ENCODE measurements at regions not wholly inside any gene's neighbourhood (a gene's known extent, or its start where the extent isn't known, plus 50 kb on each side); places are given as distances from the start of the nearest gene placed in this dataset.

GRCh38 chr1:168634951-168635532, 58.6 kb downstream of the XCL1 start:
- ATAC-seq (ENCODE audit: low read depth) (no peak), DNase-seq (no peak)
- Histone ChIP-seq H4K20me1 (ENCODE audit: insufficient read depth, low read length) (no peaks in the 10 kb centered on the region), H3K36me3 (ENCODE audit: control insufficient read depth, insufficient read depth, low read length) (no peaks in the 10 kb centered on the region), H3K56ac (ENCODE audit: extremely low read depth, insufficient read depth, low read length) (no peak overlapping the region), H3K27me3 (ENCODE audit: control insufficient read depth, insufficient read depth, low read length) (no peaks in the 10 kb centered on the region), H3K4ac (ENCODE audit: low read depth, low read length) (no peak overlapping the region), H3K27ac (ENCODE audit: insufficient read depth, low read length) (no peak overlapping the region), H2BK15ac (ENCODE audit: low read depth, low read length) (no peak overlapping the region), H2BK5ac (ENCODE audit: low read depth, low read length, poor library complexity, severe bottlenecking) (no peak overlapping the region), H2AK9ac (replicated peaks; ENCODE audit: low read depth, low read length, poor library complexity) (no peak overlapping the region), H3K4me3 (ENCODE audit: insufficient read depth, low read depth, low read length) (no peak overlapping the region), H3K9ac (ENCODE audit: low read depth, low read length) (no peak overlapping the region), H3K18ac (ENCODE audit: low read depth, low read length) (no peak overlapping the region), H4K5ac (ENCODE audit: low read depth, low read length) (no peak overlapping the region), H3K9me3 (ENCODE audit: control insufficient read depth, insufficient read depth, low read length) (no peaks in the 10 kb centered on the region), H3K4me1 (ENCODE audit: control insufficient read depth, insufficient read depth, low read length) (no peaks in the 10 kb centered on the region), H4K91ac (ENCODE audit: insufficient read depth, low read depth, low read length) (no peak overlapping the region), H3K23ac (ENCODE audit: low read depth, low read length) (no peak overlapping the region), H3K14ac (replicated peaks; ENCODE audit: low read depth, low read length) (no peak overlapping the region), H2BK20ac (ENCODE audit: low read depth, low read length) (no peak overlapping the region), H2AFZ (replicated peaks; ENCODE audit: low read length, poor library complexity) (no peak overlapping the region), H4K8ac (ENCODE audit: low read depth in 2 of 2, low read length in 2 of 2) (no peak overlapping the region), H3K9me1 (ENCODE audit: insufficient read depth, low read length) (no peaks in the 10 kb centered on the region), H2BK120ac (ENCODE audit: low read depth, low read length) (no peak overlapping the region), H3K4me2 (ENCODE audit: low read depth, low read length) (no peak overlapping the region), H2AK5ac (ENCODE audit: low read depth, low read length) (no peak overlapping the region), H3K79me1 (ENCODE audit: low read depth in 1 of 2, low read length in 2 of 2) (no peaks in the 10 kb centered on the region)
- CTCF ChIA-PET, result interaction anchor here (0.6 kb wide), 1 partner anchor 33 kb away, joined by 3 read pairs; no protein-coding TSS in a partner anchor
- dilution Hi-C loops (cut with HindIII; ENCODE audit: low sequenced_read_pairs, unreplicated experiment) (no loop called here), in situ Hi-C loops (cut with MboI; ENCODE audit: low sequenced_read_pairs) (no loop called here), intact Hi-C loops (cut with micrococcal nuclease) (loop anchor here (10.0 kb wide), 1 partner anchor 710 kb away; no protein-coding TSS in a partner anchor)
- no TSS peak for BruUV-seq (replicated peaks)
- TF ChIP-seq RCOR1 (IDR thresholded peaks at IDR 0.05; ENCODE audit: insufficient replicate concordance, low read length) (no peak), RAD21 (IDR thresholded peaks at IDR 0.05; ENCODE audit: low read length) (no peak), POLR2A (IDR thresholded peaks at IDR 0.05; ENCODE audit: low read depth, low read length) (no peak), MXI1 (IDR thresholded peaks at IDR 0.05; ENCODE audit: borderline replicate concordance, low read depth, low read length) (no peak), MAZ (IDR thresholded peaks at IDR 0.05; ENCODE audit: borderline replicate concordance, low read depth, low read length) (no peak), CEBPB (IDR thresholded peaks at IDR 0.05; ENCODE audit: low read depth, low read length) (no peak), MAFK (IDR thresholded peaks at IDR 0.05; ENCODE audit: low read depth, low read length) (no peak), SMC3 (IDR thresholded peaks at IDR 0.05; ENCODE audit: low read depth, low read length) (no peak), USF2 (IDR thresholded peaks at IDR 0.05; ENCODE audit: low read depth, low read length) (no peak)
- TF ChIP-seq, protein P1, sequence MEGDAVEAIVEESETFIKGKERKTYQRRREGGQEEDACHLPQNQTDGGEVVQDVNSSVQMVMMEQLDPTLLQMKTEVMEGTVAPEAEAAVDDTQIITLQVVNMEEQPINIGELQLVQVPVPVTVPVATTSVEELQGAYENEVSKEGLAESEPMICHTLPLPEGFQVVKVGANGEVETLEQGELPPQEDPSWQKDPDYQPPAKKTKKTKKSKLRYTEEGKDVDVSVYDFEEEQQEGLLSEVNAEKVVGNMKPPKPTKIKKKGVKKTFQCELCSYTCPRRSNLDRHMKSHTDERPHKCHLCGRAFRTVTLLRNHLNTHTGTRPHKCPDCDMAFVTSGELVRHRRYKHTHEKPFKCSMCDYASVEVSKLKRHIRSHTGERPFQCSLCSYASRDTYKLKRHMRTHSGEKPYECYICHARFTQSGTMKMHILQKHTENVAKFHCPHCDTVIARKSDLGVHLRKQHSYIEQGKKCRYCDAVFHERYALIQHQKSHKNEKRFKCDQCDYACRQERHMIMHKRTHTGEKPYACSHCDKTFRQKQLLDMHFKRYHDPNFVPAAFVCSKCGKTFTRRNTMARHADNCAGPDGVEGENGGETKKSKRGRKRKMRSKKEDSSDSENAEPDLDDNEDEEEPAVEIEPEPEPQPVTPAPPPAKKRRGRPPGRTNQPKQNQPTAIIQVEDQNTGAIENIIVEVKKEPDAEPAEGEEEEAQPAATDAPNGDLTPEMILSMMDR (conservative IDR thresholded peaks at IDR 0.05; ENCODE audit: low read depth, low read length), result no peak
- WGBS, 2 experiments (ENCODE audit: extremely low coverage in 2 of 2, insufficient read length in 1 of 2), result no CpG with 5 or more reads among the region's 3 CpGs
- POLR2A ChIA-PET (ENCODE audit: unreplicated experiment), result no interaction called here

Measured in IMR-90 (cell line).